WTC11 (cell line): ENCODE measurements at regions not wholly inside any gene's neighbourhood (a gene's known extent, or its start where the extent isn't known, plus 50 kb on each side); places are given as distances from the start of the nearest gene placed in this dataset.

Experiments
- ATAC-seq: fragments of 200-7000 bp; cut with Tn5 transposase; 2 replicates; pipeline ENCODE4 v1.10.0; 2021; ENCODE audit warnings: mild to moderate bottlenecking, moderate library complexity
- CTCF ChIA-PET: fragments of 300-600 bp; sonication (Branson Sonifier 250); formaldehyde crosslinking; loops from one replicate; lab custom pipeline; 2021; ENCODE audit warnings: antibody characterized with exemption; lab: Charles Lee
- POLR2A ChIA-PET: fragments of 350-600 bp; sonication (Branson Sonifier 250); formaldehyde crosslinking; loops from one replicate; lab custom pipeline; 2021; ENCODE audit warnings: antibody characterized with exemption; lab: Charles Lee
- DNase-seq: peaks from one replicate; pipeline ENCODE4 v3.0.0; 2021; ENCODE audit warnings: low spot score
- H3K27ac Mint-ChIP-seq: 2 replicates; pipeline ENCODE4 v1.8.0; 2021; ENCODE audit warnings: mixed read lengths
- H3K27me3 Mint-ChIP-seq: 2 replicates; pipeline ENCODE4 v1.8.0; 2021; ENCODE audit warnings: low read depth, mild to moderate bottlenecking, moderate library complexity, mixed read lengths
- H3K36me3 Mint-ChIP-seq: 2 replicates; pipeline ENCODE4 v1.8.0; 2021; ENCODE audit warnings: mixed read lengths
- H3K4me1 Mint-ChIP-seq: 2 replicates; pipeline ENCODE4 v1.8.0; 2022; ENCODE audit warnings: mixed read lengths
- H3K4me3 Mint-ChIP-seq: 2 replicates; pipeline ENCODE4 v1.8.0; 2021; ENCODE audit warnings: mild to moderate bottlenecking, moderate library complexity, mixed read lengths
- H3K9me3 Mint-ChIP-seq: 2 replicates; pipeline ENCODE4 v1.8.0; 2021; ENCODE audit warnings: mixed read lengths
- EMX1 ChIP-seq: fragments of 250-450 bp; sonication (Bioruptor Pico); IDR thresholded peaks from 2 replicates; pipeline ENCODE4 v1.8.0; 2021; ENCODE audit warnings: mild to moderate bottlenecking
- ETV6 ChIP-seq: sonication (generic); formaldehyde crosslinking; IDR thresholded peaks from 2 replicates; pipeline ENCODE4 v1.8.1; 2022; ENCODE audit warnings: mild to moderate bottlenecking, missing genetic modification reagents
- FOXP1 ChIP-seq: sonication (generic); formaldehyde crosslinking; IDR thresholded peaks from 2 replicates; pipeline ENCODE4 v1.8.0; 2022; ENCODE audit warnings: missing genetic modification reagents, mild to moderate bottlenecking, moderate library complexity, borderline replicate concordance
- GABPB1 ChIP-seq: sonication (generic); formaldehyde crosslinking; IDR thresholded peaks from 2 replicates; pipeline ENCODE4 v1.8.1; 2023; ENCODE audit warnings: mild to moderate bottlenecking, missing genetic modification reagents
- HMGA2 ChIP-seq: fragments of 250-450 bp; sonication (Bioruptor Pico); IDR thresholded peaks from 2 replicates; pipeline ENCODE4 v1.4.0; 2021; ENCODE audit warnings: mild to moderate bottlenecking, moderate library complexity
- IRF2 ChIP-seq: sonication (generic); formaldehyde crosslinking; IDR thresholded peaks from 2 replicates; pipeline ENCODE4 v1.8.0; 2022; ENCODE audit warnings: low read depth, missing genetic modification reagents, borderline replicate concordance
- JUN ChIP-seq: sonication (generic); formaldehyde crosslinking; IDR thresholded peaks from 2 replicates; pipeline ENCODE4 v1.8.0; 2023; ENCODE audit warnings: mild to moderate bottlenecking, missing genetic modification reagents
- KAT7 ChIP-seq: sonication (generic); formaldehyde crosslinking; IDR thresholded peaks from 2 replicates; pipeline ENCODE4 v1.8.1; 2023; ENCODE audit warnings: missing genetic modification reagents, mild to moderate bottlenecking, borderline replicate concordance
- NFE2L1 ChIP-seq: sonication (generic); formaldehyde crosslinking; IDR thresholded peaks from 2 replicates; pipeline ENCODE4 v1.8.1; 2023; ENCODE audit warnings: missing genetic modification reagents
- SMAD3 ChIP-seq: sonication (generic); formaldehyde crosslinking; IDR thresholded peaks from 2 replicates; pipeline ENCODE4 v1.8.0; 2022; ENCODE audit warnings: missing genetic modification reagents, mild to moderate bottlenecking, borderline replicate concordance
- TP53 ChIP-seq: sonication (generic); formaldehyde crosslinking; IDR thresholded peaks from 2 replicates; pipeline ENCODE4 v1.8.1; 2023; ENCODE audit warnings: mild to moderate bottlenecking, missing genetic modification reagents
- ZBTB21 ChIP-seq: sonication (generic); formaldehyde crosslinking; IDR thresholded peaks from 2 replicates; pipeline ENCODE4 v1.8.1; 2023; ENCODE audit warnings: mild to moderate bottlenecking, missing genetic modification reagents, borderline replicate concordance
- ZNF138 ChIP-seq: sonication (generic); formaldehyde crosslinking; conservative IDR thresholded peaks from 2 replicates; pipeline ENCODE4 v1.8.1; 2022; ENCODE audit warnings: mild to moderate bottlenecking, moderate library complexity, missing genetic modification reagents
- ZNF263 ChIP-seq: sonication (generic); formaldehyde crosslinking; IDR thresholded peaks from 2 replicates; pipeline ENCODE4 v1.8.1; 2022; ENCODE audit warnings: low read depth, mild to moderate bottlenecking, moderate library complexity, missing genetic modification reagents
- ZNF671 ChIP-seq: fragments of 250-450 bp; sonication (Bioruptor Pico); IDR thresholded peaks from 2 replicates; pipeline ENCODE4 v1.8.0; 2021; ENCODE audit warnings: mild to moderate bottlenecking
- TF ChIP-seq, protein P1 (sequence below): sonication (generic); formaldehyde crosslinking; IDR thresholded peaks from 2 replicates; pipeline ENCODE4 v1.8.1; 2022; ENCODE audit warnings: missing genetic modification reagents, borderline replicate concordance
- TF ChIP-seq, protein P2 (sequence below): sonication (generic); formaldehyde crosslinking; IDR thresholded peaks from 2 replicates; pipeline ENCODE4 v1.8.1; 2023; ENCODE audit warnings: mild to moderate bottlenecking, missing genetic modification reagents, moderate library complexity
- TF ChIP-seq, protein P3 (sequence below): sonication (generic); formaldehyde crosslinking; IDR thresholded peaks from 2 replicates; pipeline ENCODE4 v1.8.0; 2022; ENCODE audit warnings: mild to moderate bottlenecking, missing genetic modification reagents
- TF ChIP-seq, protein P4 (sequence below): sonication (generic); formaldehyde crosslinking; IDR thresholded peaks from 2 replicates; pipeline ENCODE4 v1.8.0; 2023; ENCODE audit warnings: missing genetic modification reagents, mild to moderate bottlenecking, borderline replicate concordance
- TF ChIP-seq, protein P5 (sequence below): fragments of 250-450 bp; sonication (Bioruptor Pico); IDR thresholded peaks from 2 replicates; pipeline ENCODE4 v1.9.0; 2021; ENCODE audit warnings: mild to moderate bottlenecking
- TF ChIP-seq, protein P6 (sequence below): sonication (generic); formaldehyde crosslinking; IDR thresholded peaks from 2 replicates; pipeline ENCODE4 v1.8.0; 2023; ENCODE audit warnings: missing genetic modification reagents
- TF ChIP-seq, protein P7 (sequence below): sonication (generic); formaldehyde crosslinking; IDR thresholded peaks from 2 replicates; pipeline ENCODE4 v1.8.1; 2023; ENCODE audit warnings: mild to moderate bottlenecking, missing genetic modification reagents
- TF ChIP-seq, protein P8 (sequence below): sonication (generic); formaldehyde crosslinking; IDR thresholded peaks from 2 replicates; pipeline ENCODE4 v1.8.1; 2022; ENCODE audit warnings: low read depth, missing genetic modification reagents, borderline replicate concordance

DNA sequence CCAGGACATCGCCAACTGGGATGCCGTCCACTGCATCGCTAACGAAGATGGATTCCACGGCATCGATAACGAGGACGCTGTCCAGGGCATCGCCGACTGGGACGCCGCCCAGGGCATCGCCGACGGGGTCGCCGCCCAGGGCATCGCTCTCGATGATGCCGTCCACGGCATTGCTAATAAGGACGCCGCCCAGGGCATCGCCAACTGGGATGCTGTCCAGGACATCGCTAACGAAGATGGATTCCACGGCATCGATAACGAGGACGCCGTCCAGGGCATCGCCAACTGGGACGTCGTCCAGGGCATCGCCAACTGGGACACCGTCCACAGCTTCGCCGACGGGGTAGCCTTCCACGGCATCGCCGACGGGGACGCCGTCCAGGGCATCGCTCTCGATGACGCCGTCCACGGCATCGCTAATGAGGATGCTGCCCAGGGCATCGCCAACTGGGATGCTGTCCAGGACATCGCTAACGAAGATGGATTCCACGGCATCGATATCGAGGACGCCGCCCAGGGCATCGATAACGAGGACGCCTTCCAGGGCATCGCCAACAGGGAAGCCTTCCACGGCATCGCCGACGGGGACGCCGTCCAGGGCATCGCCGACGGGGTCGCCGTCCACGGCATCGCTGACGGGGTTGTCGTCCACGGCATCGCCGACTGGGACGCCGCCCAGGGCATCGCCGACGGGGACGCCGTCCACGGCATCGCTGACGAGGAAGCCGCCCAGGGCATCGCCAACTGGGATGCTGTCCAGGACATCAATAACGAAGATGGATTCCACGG, 948.4 kb downstream of the TUBA3C start:
- Mint-ChIP-seq H3K9me3 (peaks cover 29% of the 10 kb centered on the region), H3K4me1 (no peaks in the 10 kb centered on the region), H3K27ac (no peak overlapping the region), H3K4me3 (no peak overlapping the region)
- POLR2A ChIA-PET, result no interaction called here
- ATAC-seq (no peak), DNase-seq (no peak)
- CTCF ChIA-PET, result no interaction called here
- TF ChIP-seq, protein P1, sequence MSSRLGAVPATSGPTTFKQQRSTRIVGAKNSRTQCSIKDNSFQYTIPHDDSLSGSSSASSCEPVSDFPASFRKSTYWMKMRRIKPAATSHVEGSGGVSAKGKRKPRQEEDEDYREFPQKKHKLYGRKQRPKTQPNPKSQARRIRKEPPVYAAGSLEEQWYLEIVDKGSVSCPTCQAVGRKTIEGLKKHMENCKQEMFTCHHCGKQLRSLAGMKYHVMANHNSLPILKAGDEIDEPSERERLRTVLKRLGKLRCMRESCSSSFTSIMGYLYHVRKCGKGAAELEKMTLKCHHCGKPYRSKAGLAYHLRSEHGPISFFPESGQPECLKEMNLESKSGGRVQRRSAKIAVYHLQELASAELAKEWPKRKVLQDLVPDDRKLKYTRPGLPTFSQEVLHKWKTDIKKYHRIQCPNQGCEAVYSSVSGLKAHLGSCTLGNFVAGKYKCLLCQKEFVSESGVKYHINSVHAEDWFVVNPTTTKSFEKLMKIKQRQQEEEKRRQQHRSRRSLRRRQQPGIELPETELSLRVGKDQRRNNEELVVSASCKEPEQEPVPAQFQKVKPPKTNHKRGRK (CRISPR knock-in tag), result no peak
- TF ChIP-seq, protein P2, sequence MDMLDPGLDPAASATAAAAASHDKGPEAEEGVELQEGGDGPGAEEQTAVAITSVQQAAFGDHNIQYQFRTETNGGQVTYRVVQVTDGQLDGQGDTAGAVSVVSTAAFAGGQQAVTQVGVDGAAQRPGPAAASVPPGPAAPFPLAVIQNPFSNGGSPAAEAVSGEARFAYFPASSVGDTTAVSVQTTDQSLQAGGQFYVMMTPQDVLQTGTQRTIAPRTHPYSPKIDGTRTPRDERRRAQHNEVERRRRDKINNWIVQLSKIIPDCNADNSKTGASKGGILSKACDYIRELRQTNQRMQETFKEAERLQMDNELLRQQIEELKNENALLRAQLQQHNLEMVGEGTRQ (CRISPR knock-in tag), result no peak
- TF ChIP-seq ZNF671 (CRISPR knock-in tag) (no peak), HMGA2 (CRISPR knock-in tag) (no peak), SMAD3 (CRISPR knock-in tag) (no peak), TP53 (no peak), KAT7 (CRISPR knock-in tag) (no peak), ZNF263 (CRISPR knock-in tag) (no peak), GABPB1 (CRISPR knock-in tag) (no peak)
- TF ChIP-seq, protein P3, sequence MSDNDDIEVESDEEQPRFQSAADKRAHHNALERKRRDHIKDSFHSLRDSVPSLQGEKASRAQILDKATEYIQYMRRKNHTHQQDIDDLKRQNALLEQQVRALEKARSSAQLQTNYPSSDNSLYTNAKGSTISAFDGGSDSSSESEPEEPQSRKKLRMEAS (CRISPR knock-in tag), result no peak
- TF ChIP-seq, protein P4, sequence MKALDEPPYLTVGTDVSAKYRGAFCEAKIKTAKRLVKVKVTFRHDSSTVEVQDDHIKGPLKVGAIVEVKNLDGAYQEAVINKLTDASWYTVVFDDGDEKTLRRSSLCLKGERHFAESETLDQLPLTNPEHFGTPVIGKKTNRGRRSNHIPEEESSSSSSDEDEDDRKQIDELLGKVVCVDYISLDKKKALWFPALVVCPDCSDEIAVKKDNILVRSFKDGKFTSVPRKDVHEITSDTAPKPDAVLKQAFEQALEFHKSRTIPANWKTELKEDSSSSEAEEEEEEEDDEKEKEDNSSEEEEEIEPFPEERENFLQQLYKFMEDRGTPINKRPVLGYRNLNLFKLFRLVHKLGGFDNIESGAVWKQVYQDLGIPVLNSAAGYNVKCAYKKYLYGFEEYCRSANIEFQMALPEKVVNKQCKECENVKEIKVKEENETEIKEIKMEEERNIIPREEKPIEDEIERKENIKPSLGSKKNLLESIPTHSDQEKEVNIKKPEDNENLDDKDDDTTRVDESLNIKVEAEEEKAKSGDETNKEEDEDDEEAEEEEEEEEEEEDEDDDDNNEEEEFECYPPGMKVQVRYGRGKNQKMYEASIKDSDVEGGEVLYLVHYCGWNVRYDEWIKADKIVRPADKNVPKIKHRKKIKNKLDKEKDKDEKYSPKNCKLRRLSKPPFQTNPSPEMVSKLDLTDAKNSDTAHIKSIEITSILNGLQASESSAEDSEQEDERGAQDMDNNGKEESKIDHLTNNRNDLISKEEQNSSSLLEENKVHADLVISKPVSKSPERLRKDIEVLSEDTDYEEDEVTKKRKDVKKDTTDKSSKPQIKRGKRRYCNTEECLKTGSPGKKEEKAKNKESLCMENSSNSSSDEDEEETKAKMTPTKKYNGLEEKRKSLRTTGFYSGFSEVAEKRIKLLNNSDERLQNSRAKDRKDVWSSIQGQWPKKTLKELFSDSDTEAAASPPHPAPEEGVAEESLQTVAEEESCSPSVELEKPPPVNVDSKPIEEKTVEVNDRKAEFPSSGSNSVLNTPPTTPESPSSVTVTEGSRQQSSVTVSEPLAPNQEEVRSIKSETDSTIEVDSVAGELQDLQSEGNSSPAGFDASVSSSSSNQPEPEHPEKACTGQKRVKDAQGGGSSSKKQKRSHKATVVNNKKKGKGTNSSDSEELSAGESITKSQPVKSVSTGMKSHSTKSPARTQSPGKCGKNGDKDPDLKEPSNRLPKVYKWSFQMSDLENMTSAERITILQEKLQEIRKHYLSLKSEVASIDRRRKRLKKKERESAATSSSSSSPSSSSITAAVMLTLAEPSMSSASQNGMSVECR (CRISPR knock-in tag), result no peak
- TF ChIP-seq, protein P5, sequence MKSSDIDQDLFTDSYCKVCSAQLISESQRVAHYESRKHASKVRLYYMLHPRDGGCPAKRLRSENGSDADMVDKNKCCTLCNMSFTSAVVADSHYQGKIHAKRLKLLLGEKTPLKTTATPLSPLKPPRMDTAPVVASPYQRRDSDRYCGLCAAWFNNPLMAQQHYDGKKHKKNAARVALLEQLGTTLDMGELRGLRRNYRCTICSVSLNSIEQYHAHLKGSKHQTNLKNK (CRISPR knock-in tag), result no peak
- TF ChIP-seq, protein P6, sequence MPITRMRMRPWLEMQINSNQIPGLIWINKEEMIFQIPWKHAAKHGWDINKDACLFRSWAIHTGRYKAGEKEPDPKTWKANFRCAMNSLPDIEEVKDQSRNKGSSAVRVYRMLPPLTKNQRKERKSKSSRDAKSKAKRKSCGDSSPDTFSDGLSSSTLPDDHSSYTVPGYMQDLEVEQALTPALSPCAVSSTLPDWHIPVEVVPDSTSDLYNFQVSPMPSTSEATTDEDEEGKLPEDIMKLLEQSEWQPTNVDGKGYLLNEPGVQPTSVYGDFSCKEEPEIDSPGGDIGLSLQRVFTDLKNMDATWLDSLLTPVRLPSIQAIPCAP (CRISPR knock-in tag), result no peak
- TF ChIP-seq, all 79 proteins: peak for 0
- H3K36me3 Mint-ChIP-seq, result peaks cover 47% of the 10 kb centered on the region
- no peaks in the 10 kb centered on the region; the same call in none of the 2 replicates for H3K27me3 Mint-ChIP-seq

DNA sequence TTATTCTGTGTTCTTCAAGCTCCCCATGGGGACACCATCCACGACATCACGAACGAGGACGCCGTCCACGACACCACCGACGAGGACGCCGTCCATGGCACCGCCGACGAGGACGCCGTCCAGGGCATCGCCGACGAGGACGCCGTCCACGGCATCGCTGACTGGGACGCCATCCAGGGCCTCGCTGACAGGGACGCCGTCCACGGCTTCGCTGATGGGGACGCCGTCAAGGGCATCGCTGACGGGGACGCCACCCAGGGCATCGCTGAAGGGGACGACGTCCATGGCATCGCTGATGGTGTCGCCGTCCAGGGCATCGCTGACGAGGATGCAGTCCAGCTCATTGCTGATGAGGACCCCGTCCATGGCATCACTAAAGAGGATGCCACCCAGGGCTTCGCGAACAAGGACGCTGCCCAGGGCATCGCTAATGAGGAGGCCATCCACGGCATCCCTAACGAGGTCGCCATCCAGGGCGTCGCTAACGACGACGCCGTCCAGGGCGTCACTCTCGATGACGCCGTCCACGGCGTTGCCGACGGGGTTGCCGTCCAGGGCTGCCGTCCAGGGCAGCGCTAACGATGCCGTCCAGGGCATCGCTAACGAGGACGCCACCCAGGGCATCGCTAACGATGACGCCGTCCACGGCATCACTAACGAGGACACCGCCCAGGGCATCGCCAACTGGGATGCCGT, 949.2 kb downstream of the TUBA3C start:
- CTCF ChIA-PET, result no interaction called here
- H3K36me3 Mint-ChIP-seq, result peaks cover 50% of the 10 kb centered on the region
- DNase-seq, result no peak
- POLR2A ChIA-PET, result no interaction called here
- H3K4me1 Mint-ChIP-seq, result no peaks in the 10 kb centered on the region
- no peak for ATAC-seq
- peaks cover 32% of the 10 kb centered on the region for H3K9me3 Mint-ChIP-seq
- no peak overlapping the region for H3K27ac Mint-ChIP-seq
- H3K4me3 Mint-ChIP-seq, result no peak overlapping the region
- no peak for TF ChIP-seq JUN (CRISPR knock-in tag)
- TF ChIP-seq FOXP1, result no peak
- TF ChIP-seq NFE2L1, result no peak
- no peak for TF ChIP-seq IRF2 (CRISPR knock-in tag)
- TF ChIP-seq, protein P7, sequence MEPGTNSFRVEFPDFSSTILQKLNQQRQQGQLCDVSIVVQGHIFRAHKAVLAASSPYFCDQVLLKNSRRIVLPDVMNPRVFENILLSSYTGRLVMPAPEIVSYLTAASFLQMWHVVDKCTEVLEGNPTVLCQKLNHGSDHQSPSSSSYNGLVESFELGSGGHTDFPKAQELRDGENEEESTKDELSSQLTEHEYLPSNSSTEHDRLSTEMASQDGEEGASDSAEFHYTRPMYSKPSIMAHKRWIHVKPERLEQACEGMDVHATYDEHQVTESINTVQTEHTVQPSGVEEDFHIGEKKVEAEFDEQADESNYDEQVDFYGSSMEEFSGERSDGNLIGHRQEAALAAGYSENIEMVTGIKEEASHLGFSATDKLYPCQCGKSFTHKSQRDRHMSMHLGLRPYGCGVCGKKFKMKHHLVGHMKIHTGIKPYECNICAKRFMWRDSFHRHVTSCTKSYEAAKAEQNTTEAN (CRISPR knock-in tag), result no peak
- no peak for TF ChIP-seq ZBTB21 (CRISPR knock-in tag)
- no peak for TF ChIP-seq ZNF138 (CRISPR knock-in tag)
- TF ChIP-seq, protein P8, sequence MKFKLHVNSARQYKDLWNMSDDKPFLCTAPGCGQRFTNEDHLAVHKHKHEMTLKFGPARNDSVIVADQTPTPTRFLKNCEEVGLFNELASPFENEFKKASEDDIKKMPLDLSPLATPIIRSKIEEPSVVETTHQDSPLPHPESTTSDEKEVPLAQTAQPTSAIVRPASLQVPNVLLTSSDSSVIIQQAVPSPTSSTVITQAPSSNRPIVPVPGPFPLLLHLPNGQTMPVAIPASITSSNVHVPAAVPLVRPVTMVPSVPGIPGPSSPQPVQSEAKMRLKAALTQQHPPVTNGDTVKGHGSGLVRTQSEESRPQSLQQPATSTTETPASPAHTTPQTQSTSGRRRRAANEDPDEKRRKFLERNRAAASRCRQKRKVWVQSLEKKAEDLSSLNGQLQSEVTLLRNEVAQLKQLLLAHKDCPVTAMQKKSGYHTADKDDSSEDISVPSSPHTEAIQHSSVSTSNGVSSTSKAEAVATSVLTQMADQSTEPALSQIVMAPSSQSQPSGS (CRISPR knock-in tag), result no peak
- no peak for TF ChIP-seq EMX1
- TF ChIP-seq ETV6 (CRISPR knock-in tag), result no peak
- H3K27me3 Mint-ChIP-seq, result no peaks in the 10 kb centered on the region; the same call in none of the 2 replicates
